ENCODE measurements at regions not wholly inside any gene's neighbourhood (a gene's known extent, or its start where the extent isn't known, plus 50 kb on each side); places are given as distances from the start of the nearest gene placed in this dataset.
A peak's percentile ranks its signal among the peaks of the same experiment; 100 is the strongest.

DNA sequence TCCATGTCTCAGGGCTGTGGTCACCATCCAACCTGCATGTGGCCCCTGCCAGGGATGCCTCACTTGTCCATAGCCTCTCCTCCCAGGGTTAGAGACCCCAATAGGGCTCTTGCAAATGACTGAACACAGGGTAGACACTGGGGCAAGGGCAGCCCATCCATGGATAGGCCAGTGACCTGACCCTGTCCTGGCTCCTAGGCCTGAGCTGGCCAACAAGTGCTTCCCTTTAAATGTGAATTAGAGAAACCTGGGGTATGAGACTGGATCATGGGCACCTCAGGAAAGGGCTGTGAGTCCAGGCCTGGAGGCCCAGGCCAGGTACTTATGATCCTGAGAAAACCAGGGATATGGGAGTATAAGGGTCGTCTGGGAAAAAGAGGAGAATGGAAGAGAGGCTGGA, 64.5 kb downstream of the COPS8 start:
- Mint-ChIP-seq H3K4me3 (no peak overlapping the region), H3K36me3 (peaks cover 0 to 15% (median 5%) of the 10 kb centered on the region in 3 donors), H3K4me1 (peaks cover 3 to 10% (median 5%) of the 10 kb centered on the region in 4 donors), H3K27ac (no peak overlapping the region), H3K9me3 (peaks cover 2 to 35% (median 21%) of the 10 kb centered on the region in 9 donors), H3K27me3 (no peaks in the 10 kb centered on the region)
- ATAC-seq (no peak), DNase-seq (no peak)
- POLR2A ChIA-PET, result no interaction called here

DNA sequence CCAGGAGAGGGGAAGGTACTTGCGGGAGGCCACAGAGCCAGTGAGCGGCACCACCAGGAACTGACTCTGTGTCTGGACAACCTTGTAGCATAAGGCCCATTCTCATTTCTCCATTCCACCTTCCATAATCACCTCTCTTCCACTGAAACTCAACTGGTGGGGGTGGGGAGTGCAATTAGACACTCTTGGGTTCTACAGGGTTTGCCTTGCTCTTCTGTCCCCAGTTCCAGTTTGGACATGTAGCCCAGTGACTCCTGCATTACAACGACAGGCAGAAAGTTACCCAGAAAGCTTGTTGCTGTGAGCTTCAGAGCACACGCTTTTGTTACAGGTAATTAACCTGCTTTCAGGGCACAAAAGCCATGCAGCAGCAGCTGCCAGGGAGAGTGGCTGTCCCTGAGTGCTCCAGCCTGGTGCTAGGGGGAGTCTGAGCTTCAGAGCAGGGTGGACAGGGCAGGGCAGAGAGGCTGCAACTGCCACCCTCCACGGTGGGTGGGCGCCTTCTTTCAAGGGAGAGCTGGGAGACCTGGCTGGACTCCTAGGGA, 65.2 kb downstream of the COPS8 start:
- H3K36me3 Mint-ChIP-seq, result peaks cover 0 to 14% (median 3%) of the 10 kb centered on the region in 3 donors
- no peaks in the 10 kb centered on the region for H3K27me3 Mint-ChIP-seq
- POLR2A ChIA-PET, result interaction anchor here (0.6 kb wide), 1 partner anchor 160 kb away, joined by 3 read pairs; no protein-coding TSS in a partner anchor
- H3K4me3 Mint-ChIP-seq, result no peak overlapping the region
- no peak for DNase-seq
- H3K27ac Mint-ChIP-seq, result no peak overlapping the region
- H3K9me3 Mint-ChIP-seq, result peaks cover 2 to 28% (median 17%) of the 10 kb centered on the region in 9 donors
- ATAC-seq, result no peak
- H3K4me1 Mint-ChIP-seq, result peaks cover 3 to 17% (median 9%) of the 10 kb centered on the region in 4 donors

- Mint-ChIP-seq H3K4me1 (peaks cover 5 to 27% (median 10%) of the 10 kb centered on the region in 4 donors), H3K4me3 (no peak overlapping the region), H3K27me3 (peaks cover 0 to 6% (median 0%) of the 10 kb centered on the region in 5 donors)
Measured at GRCh38 chr2:237152361-237152760, 66.7 kb downstream of the COPS8 start.

DNA sequence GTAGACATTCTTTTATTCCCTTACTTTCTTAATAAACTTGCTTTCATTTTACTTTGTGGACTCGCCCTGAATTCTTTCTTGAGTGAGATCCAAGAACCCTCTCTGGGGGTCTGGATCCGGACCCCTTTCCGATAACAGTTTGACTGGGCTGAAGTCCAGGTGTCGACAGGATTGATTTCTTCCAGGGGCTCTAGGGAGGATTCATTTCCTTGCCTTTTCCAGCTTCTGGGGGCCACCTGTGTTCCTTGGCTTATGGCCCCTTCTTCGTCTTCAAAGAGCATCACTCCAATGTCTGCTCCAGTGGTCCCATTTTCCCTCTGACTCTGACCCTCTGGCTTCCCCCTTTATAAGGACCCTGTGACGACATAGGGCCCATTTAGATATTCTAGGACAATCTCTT, 67.5 kb downstream of the COPS8 start:
- POLR2A ChIA-PET, result no interaction called here
- Mint-ChIP-seq H3K27me3 (peaks cover 0 to 6% (median 0%) of the 10 kb centered on the region in 5 donors), H3K4me3 (no peak overlapping the region), H3K9me3 (peaks cover 0 to 5% (median 2%) of the 10 kb centered on the region in 9 donors), H3K4me1 (peaks cover 5 to 27% (median 10%) of the 10 kb centered on the region in 4 donors), H3K27ac (no peak overlapping the region), H3K36me3 (peaks cover 0 to 2% (median 0%) of the 10 kb centered on the region in 3 donors)
- DNase-seq (no peak), ATAC-seq (no peak)

More at GRCh38 chr2:237152361-237152760, 66.7 kb downstream of the COPS8 start:
- H3K9me3 Mint-ChIP-seq, result peaks cover 0 to 13% (median 8%) of the 10 kb centered on the region in 9 donors
- peaks cover 0 to 8% (median 0%) of the 10 kb centered on the region in 3 donors for H3K36me3 Mint-ChIP-seq
- ATAC-seq (no peak), DNase-seq (no peak)
- POLR2A ChIA-PET, result no interaction called here
- no peak overlapping the region for H3K27ac Mint-ChIP-seq

DNA sequence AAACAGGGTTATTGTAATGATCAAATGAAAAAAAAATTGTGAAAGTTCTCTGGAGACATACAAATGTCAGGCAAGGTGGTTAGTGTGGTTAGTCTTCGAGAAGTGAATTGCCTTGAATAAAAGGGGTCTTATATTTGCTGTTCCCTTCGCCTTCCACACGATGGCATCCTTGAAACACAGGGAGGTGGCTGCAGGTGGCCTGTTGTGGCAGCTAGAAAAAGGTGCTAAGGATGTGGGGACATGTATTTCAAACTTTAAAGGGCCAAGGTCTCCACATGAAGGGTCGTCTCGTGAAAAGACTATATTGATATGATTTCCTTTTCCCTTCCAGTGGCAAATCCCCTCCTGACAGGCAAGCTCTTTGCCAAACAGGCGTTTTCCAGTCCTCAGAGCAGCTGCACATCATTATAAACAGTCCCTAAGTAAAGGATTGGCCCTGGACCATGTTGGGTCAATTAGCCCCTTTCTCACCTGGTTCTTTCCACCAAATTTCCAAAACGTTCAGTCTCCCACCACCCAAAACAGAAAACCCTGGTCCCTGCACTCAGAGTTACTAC, 68.5 kb downstream of the COPS8 start:
- Mint-ChIP-seq H3K27ac (peak overlapping the region in 1 of 10 donors; percentile 49), H3K36me3 (no peaks in the 10 kb centered on the region), H3K4me1 (peaks cover 6 to 32% (median 13%) of the 10 kb centered on the region in 4 donors), H3K27me3 (peaks cover 0 to 6% (median 0%) of the 10 kb centered on the region in 5 donors), H3K4me3 (no peak overlapping the region), H3K9me3 (no peaks in the 10 kb centered on the region)
- peak; percentile 68 to 80 for ATAC-seq
- POLR2A ChIA-PET, result no interaction called here
- DNase-seq, result peak; percentile 33 to 84 (median 59)

GRCh38 chr2:237154884-237155851, 69.5 kb downstream of the COPS8 start:
- no peaks in the 10 kb centered on the region for H3K9me3 Mint-ChIP-seq
- H3K27ac Mint-ChIP-seq, result peak overlapping the region in 3 of 10 donors; percentile 1 to 61 (median 42)
- peaks cover 0 to 6% (median 0%) of the 10 kb centered on the region in 5 donors for H3K27me3 Mint-ChIP-seq
- DNase-seq (peak in 1 of 10 donors; percentile 6), ATAC-seq (peak; percentile 20 to 61)
- H3K4me3 Mint-ChIP-seq, result peak overlapping the region in 2 of 10 donors; percentile 19 to 54
- peaks cover 8 to 34% (median 16%) of the 10 kb centered on the region in 4 donors for H3K4me1 Mint-ChIP-seq
- POLR2A ChIA-PET, result no interaction called here
- H3K36me3 Mint-ChIP-seq, result no peaks in the 10 kb centered on the region

GRCh38 chr2:237156031-237156856, 70.6 kb downstream of the COPS8 start:
- H3K27me3 Mint-ChIP-seq, result peaks cover 0 to 6% (median 0%) of the 10 kb centered on the region in 5 donors
- POLR2A ChIA-PET, result no interaction called here
- ATAC-seq (peak; percentile 41 to 61), DNase-seq (no peak)
- peak overlapping the region in 3 of 10 donors; percentile 15 to 34 (median 15) for H3K4me3 Mint-ChIP-seq
- peaks cover 8 to 34% (median 16%) of the 10 kb centered on the region in 4 donors for H3K4me1 Mint-ChIP-seq
- no peaks in the 10 kb centered on the region for H3K9me3 Mint-ChIP-seq
- no peaks in the 10 kb centered on the region for H3K36me3 Mint-ChIP-seq
- peak overlapping the region in 1 of 10 donors; percentile 61 for H3K27ac Mint-ChIP-seq

- H3K27ac Mint-ChIP-seq, result no peak overlapping the region
- peaks cover 0 to 6% (median 0%) of the 10 kb centered on the region in 5 donors for H3K27me3 Mint-ChIP-seq
- H3K9me3 Mint-ChIP-seq, result no peaks in the 10 kb centered on the region
- H3K36me3 Mint-ChIP-seq, result no peaks in the 10 kb centered on the region
- no peak for DNase-seq
- ATAC-seq, result no peak
- peak overlapping the region in 3 of 10 donors; percentile 15 to 34 (median 15) for H3K4me3 Mint-ChIP-seq
- POLR2A ChIA-PET, result no interaction called here
- peaks cover 8 to 34% (median 16%) of the 10 kb centered on the region in 4 donors for H3K4me1 Mint-ChIP-seq
Measured at GRCh38 chr2:237156857-237157779, 71.4 kb downstream of the COPS8 start.

- Mint-ChIP-seq H3K4me1 (peaks cover 8 to 34% (median 16%) of the 10 kb centered on the region in 4 donors), H3K9me3 (no peaks in the 10 kb centered on the region), H3K27ac (no peak overlapping the region), H3K4me3 (no peak overlapping the region), H3K27me3 (peaks cover 0 to 6% (median 0%) of the 10 kb centered on the region in 5 donors), H3K36me3 (no peaks in the 10 kb centered on the region)
- POLR2A ChIA-PET, result no interaction called here
- DNase-seq (no peak), ATAC-seq (no peak)
Measured at GRCh38 chr2:237157780-237158102, 72.1 kb downstream of the COPS8 start.

DNA sequence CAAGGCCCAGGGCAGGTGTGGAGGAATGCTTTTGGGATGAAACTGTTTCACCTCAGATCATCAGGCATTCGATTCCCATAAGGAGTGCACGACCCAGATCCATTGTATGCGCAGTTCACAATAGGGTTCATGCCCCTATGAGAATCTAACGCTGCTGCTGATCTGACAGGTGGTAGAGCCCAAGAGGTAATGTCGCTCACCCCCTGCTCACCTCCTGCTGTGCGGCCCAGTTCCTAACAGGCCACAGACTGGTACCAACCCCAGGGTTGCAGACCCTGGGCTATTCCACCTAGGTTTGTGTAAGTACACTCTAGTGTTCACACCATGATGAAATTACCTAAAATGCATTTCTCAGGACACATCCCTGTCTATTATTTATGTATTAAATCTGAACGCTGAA, 72.5 kb downstream of the COPS8 start:
- Mint-ChIP-seq H3K9me3 (no peaks in the 10 kb centered on the region), H3K4me3 (no peak overlapping the region), H3K4me1 (peaks cover 8 to 34% (median 16%) of the 10 kb centered on the region in 4 donors), H3K27ac (no peak overlapping the region), H3K36me3 (no peaks in the 10 kb centered on the region), H3K27me3 (peaks cover 0 to 6% (median 0%) of the 10 kb centered on the region in 5 donors)
- ATAC-seq, result no peak
- DNase-seq, result no peak
- POLR2A ChIA-PET, result no interaction called here

Measured in naive thymus-derived CD8-positive, alpha-beta T cell (primary cell).